H9 (cell line): ENCODE measurements at regions not wholly inside any gene's neighbourhood (a gene's known extent, or its start where the extent isn't known, plus 50 kb on each side); places are given as distances from the start of the nearest gene placed in this dataset.

ENCODE experiments used
- DNase-seq: peaks from one replicate; pipeline ENCODE4 v3.0.0-alpha.2; 2017
- H2AFZ ChIP-seq: one replicate; pipeline ENCODE4 v1.6.1; 2013; ENCODE audit warnings: mild to moderate bottlenecking, low read length, control low read depth, moderate library complexity
- H2AK5ac ChIP-seq: 2 replicates; pipeline ENCODE4 v1.6.1; 2013; ENCODE audit warnings: low read length, control low read depth, mixed read lengths; ENCODE audit not compliant: insufficient read length
- H2BK120ac ChIP-seq: one replicate; pipeline ENCODE4 v1.6.1; 2013; ENCODE audit warnings: low read depth, mild to moderate bottlenecking, low read length, control low read depth, inconsistent platforms; ENCODE audit not compliant: poor library complexity, severe bottlenecking
- H2BK12ac ChIP-seq: 2 replicates; pipeline ENCODE4 v1.6.1; 2013; ENCODE audit warnings: low read length, control low read depth, mixed read lengths, low read depth; ENCODE audit not compliant: insufficient read length
- H2BK15ac ChIP-seq: 2 replicates; pipeline ENCODE4 v1.6.1; 2013; ENCODE audit warnings: low read depth, low read length, control low read depth
- H2BK20ac ChIP-seq: one replicate; pipeline ENCODE4 v1.6.1; 2013; ENCODE audit warnings: low read depth, mild to moderate bottlenecking, low read length, control low read depth, inconsistent platforms; ENCODE audit not compliant: poor library complexity, severe bottlenecking
- H2BK5ac ChIP-seq: 2 replicates; pipeline ENCODE4 v1.6.1; 2013; ENCODE audit warnings: low read length, control low read depth, mixed read lengths; ENCODE audit not compliant: insufficient read length
- H3K14ac ChIP-seq: 2 replicates; pipeline ENCODE4 v1.6.1; 2013; ENCODE audit warnings: low read length, control low read depth; ENCODE audit not compliant: insufficient read depth
- H3K18ac ChIP-seq: 2 replicates; pipeline ENCODE4 v1.6.1; 2013; ENCODE audit warnings: low read depth, mild to moderate bottlenecking, mixed read lengths, low read length, control low read depth; ENCODE audit not compliant: insufficient read length
- H3K23ac ChIP-seq: 2 replicates; pipeline ENCODE4 v1.6.1; 2013; ENCODE audit warnings: low read length, control low read depth, mixed read lengths, low read depth; ENCODE audit not compliant: insufficient read length
- H3K23me2 ChIP-seq: 2 replicates; pipeline ENCODE4 v1.6.1; 2013; ENCODE audit warnings: low read depth, mild to moderate bottlenecking, mixed read lengths, low read length, control low read depth; ENCODE audit not compliant: insufficient read length, poor library complexity, severe bottlenecking
- H3K27ac ChIP-seq: 2 replicates; pipeline ENCODE4 v1.5.1; 2013; ENCODE audit warnings: low read length, control low read depth, mixed read lengths, low read depth; ENCODE audit not compliant: insufficient read length
- H3K27me3 ChIP-seq: 2 replicates; pipeline ENCODE4 v1.6.1; 2013; ENCODE audit warnings: low read length, control low read depth, inconsistent platforms; ENCODE audit not compliant: insufficient read depth
- H3K4ac ChIP-seq: 2 replicates; pipeline ENCODE4 v1.6.1; 2013; ENCODE audit warnings: low read depth, mild to moderate bottlenecking, control low read depth, inconsistent platforms, low read length, moderate library complexity
- H3K4me1 ChIP-seq: 2 replicates; pipeline ENCODE4 v1.6.1; 2013; ENCODE audit warnings: low read length, control low read depth, inconsistent platforms; ENCODE audit not compliant: insufficient read depth
- H3K4me2 ChIP-seq: 2 replicates; pipeline ENCODE4 v1.6.1; 2013; ENCODE audit warnings: low read length, control low read depth, mixed read lengths; ENCODE audit not compliant: insufficient read length, insufficient read depth
- H3K56ac ChIP-seq: 2 replicates; pipeline ENCODE4 v1.6.1; 2013; ENCODE audit warnings: low read depth, mild to moderate bottlenecking, mixed read lengths, low read length, control low read depth; ENCODE audit not compliant: insufficient read length
- H3K79me1 ChIP-seq: 2 replicates; pipeline ENCODE4 v1.6.1; 2013; ENCODE audit warnings: low read depth, mild to moderate bottlenecking, moderate library complexity, low read length, control low read depth, inconsistent platforms; ENCODE audit not compliant: insufficient read depth, poor library complexity, severe bottlenecking
- H3K79me2 ChIP-seq: 2 replicates; pipeline ENCODE4 v1.6.1; 2013; ENCODE audit warnings: low read length, control low read depth, inconsistent platforms; ENCODE audit not compliant: insufficient read depth
- H3K9ac ChIP-seq: 2 replicates; pipeline ENCODE4 v1.6.1; 2013; ENCODE audit warnings: low read length, control low read depth, mixed read lengths; ENCODE audit not compliant: insufficient read length; ENCODE audit errors: extremely low read depth
- H3K9me3 ChIP-seq: one replicate; pipeline ENCODE4 v1.6.1; 2013; ENCODE audit warnings: low read depth, low read length, inconsistent platforms; ENCODE audit not compliant: control insufficient read depth
- H3T11ph ChIP-seq: one replicate; pipeline ENCODE4 v1.6.1; 2013; ENCODE audit warnings: mild to moderate bottlenecking, low read length, control low read depth, inconsistent platforms
- H4K20me1 ChIP-seq: one replicate; pipeline ENCODE4 v1.6.1; 2013; ENCODE audit not compliant: control insufficient read depth, insufficient read length, insufficient read depth
- H4K5ac ChIP-seq: 2 replicates; pipeline ENCODE4 v1.6.1; 2013; ENCODE audit warnings: low read depth, mild to moderate bottlenecking, mixed read lengths, low read length, control low read depth; ENCODE audit not compliant: insufficient read length
- H4K8ac ChIP-seq: replicated peaks from 2 replicates; pipeline ENCODE4 v1.6.1; 2013; ENCODE audit warnings: low read length, control low read depth, mixed read lengths, low read depth; ENCODE audit not compliant: insufficient read length
- H4K91ac ChIP-seq: 2 replicates; pipeline ENCODE4 v1.6.1; 2013; ENCODE audit warnings: low read depth, mild to moderate bottlenecking, moderate library complexity, mixed read lengths, low read length, control low read depth; ENCODE audit not compliant: insufficient read length
- H3K27ac Mint-ChIP-seq, 3 experiments: 2 replicates in 2 of 3; 3 replicates in 1 of 3; pipeline ENCODE4 v1.8.0; 2020 to 2021; ENCODE audit warnings: mixed read lengths in 3 of 3, mild to moderate bottlenecking in 1 of 3, moderate library complexity in 1 of 3
- H3K27me3 Mint-ChIP-seq: 2 replicates; pipeline ENCODE4 v1.8.0; 2021; ENCODE audit warnings: low read depth, mild to moderate bottlenecking, moderate library complexity, mixed read lengths
- H3K36me3 Mint-ChIP-seq, 3 experiments: 2 replicates in 2 of 3; 3 replicates in 1 of 3; pipeline ENCODE4 v1.8.0; 2020 to 2021; ENCODE audit warnings: low read depth in 3 of 3, mixed read lengths in 3 of 3; ENCODE audit not compliant: insufficient read depth in 1 of 3
- H3K4me1 Mint-ChIP-seq, 2 experiments: 2 replicates each; pipeline ENCODE4 v1.8.0; 2020; ENCODE audit warnings: mixed read lengths in 2 of 2
- H3K4me3 Mint-ChIP-seq, 2 experiments: 2 replicates in 1 of 2; 3 replicates in 1 of 2; pipeline ENCODE4 v1.8.0; 2020 to 2021; ENCODE audit warnings: mild to moderate bottlenecking in 2 of 2, mixed read lengths in 2 of 2, moderate library complexity in 1 of 2
- H3K9me3 Mint-ChIP-seq, 2 experiments: 2 replicates in 1 of 2; 3 replicates in 1 of 2; pipeline ENCODE4 v1.8.0; 2020; ENCODE audit warnings: mild to moderate bottlenecking in 2 of 2, mixed read lengths in 2 of 2, moderate library complexity in 1 of 2
- TF ChIP-seq, protein P1 (sequence below): fragments of 200-600 bp; sonication (generic); conservative IDR thresholded peaks from 3 replicates; pipeline ENCODE4 v1.8.0; 2021; ENCODE audit warnings: antibody characterized with exemption, mild to moderate bottlenecking

DNA sequence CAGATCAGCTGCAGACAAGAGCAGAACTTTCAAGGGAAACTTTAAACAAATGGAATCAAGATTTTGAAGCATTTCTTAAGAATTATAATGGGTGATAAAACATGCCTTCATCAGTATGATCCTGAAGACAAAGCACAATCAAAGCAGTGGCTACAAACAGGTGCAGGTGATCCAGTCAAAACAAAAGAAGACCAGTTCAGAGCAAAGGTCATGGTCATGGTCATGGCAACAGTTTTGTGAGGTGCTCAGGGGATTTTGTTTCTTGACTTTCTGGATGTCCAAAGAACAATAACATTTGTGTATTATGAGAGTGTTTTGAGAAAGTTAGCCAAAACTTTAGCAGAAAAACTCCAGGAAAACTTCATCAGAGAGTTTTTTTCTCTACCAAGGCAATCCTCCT, 681.7 kb upstream of the PTBP2 start:
- no peak overlapping the region for H3K27ac Mint-ChIP-seq
- Histone ChIP-seq H3K79me1 (no peaks in the 10 kb centered on the region), H4K8ac (no peak overlapping the region), H3K4me2 (no peak overlapping the region), H2BK120ac (no peak overlapping the region), H3K4ac (no peak overlapping the region), H3K18ac (no peak overlapping the region), H3T11ph (no peak overlapping the region), H2BK5ac (no peak overlapping the region), H3K27ac (no peak overlapping the region), H2BK12ac (no peak overlapping the region), H3K23ac (no peak overlapping the region), H3K9me3 (no peaks in the 10 kb centered on the region), H2BK20ac (no peak overlapping the region), H4K91ac (no peak overlapping the region), H2AK5ac (no peak overlapping the region), H2BK15ac (no peak overlapping the region), H3K79me2 (no peaks in the 10 kb centered on the region), H2AFZ (no peak overlapping the region), H3K9ac (no peak overlapping the region), H3K27me3 (no peaks in the 10 kb centered on the region), H4K20me1 (no peaks in the 10 kb centered on the region), H3K14ac (no peak overlapping the region), H3K56ac (no peak overlapping the region), H3K23me2 (no peaks in the 10 kb centered on the region), H3K4me1 (peaks cover 4% of the 10 kb centered on the region; the same call in 1 of the 2 replicates), H4K5ac (no peak overlapping the region)
- H3K4me3 Mint-ChIP-seq: no peak overlapping the region
- peaks cover 0 to 4% (median 0%) of the 10 kb centered on the region in 3 experiments; a peak in 2 of 7 replicates for H3K36me3 Mint-ChIP-seq
- peaks cover 4 to 9% of the 10 kb centered on the region in 2 experiments; a peak in 3 of 4 replicates for H3K4me1 Mint-ChIP-seq
- TF ChIP-seq, protein P1, sequence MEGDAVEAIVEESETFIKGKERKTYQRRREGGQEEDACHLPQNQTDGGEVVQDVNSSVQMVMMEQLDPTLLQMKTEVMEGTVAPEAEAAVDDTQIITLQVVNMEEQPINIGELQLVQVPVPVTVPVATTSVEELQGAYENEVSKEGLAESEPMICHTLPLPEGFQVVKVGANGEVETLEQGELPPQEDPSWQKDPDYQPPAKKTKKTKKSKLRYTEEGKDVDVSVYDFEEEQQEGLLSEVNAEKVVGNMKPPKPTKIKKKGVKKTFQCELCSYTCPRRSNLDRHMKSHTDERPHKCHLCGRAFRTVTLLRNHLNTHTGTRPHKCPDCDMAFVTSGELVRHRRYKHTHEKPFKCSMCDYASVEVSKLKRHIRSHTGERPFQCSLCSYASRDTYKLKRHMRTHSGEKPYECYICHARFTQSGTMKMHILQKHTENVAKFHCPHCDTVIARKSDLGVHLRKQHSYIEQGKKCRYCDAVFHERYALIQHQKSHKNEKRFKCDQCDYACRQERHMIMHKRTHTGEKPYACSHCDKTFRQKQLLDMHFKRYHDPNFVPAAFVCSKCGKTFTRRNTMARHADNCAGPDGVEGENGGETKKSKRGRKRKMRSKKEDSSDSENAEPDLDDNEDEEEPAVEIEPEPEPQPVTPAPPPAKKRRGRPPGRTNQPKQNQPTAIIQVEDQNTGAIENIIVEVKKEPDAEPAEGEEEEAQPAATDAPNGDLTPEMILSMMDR: no peak
- H3K9me3 Mint-ChIP-seq: peaks cover 5 to 6% of the 10 kb centered on the region in 2 experiments; a peak in 3 of 5 replicates
- no peaks in the 10 kb centered on the region for H3K27me3 Mint-ChIP-seq
- DNase-seq: no peak
